ENCODE measurements at regions not wholly inside any gene's neighbourhood (a gene's known extent, or its start where the extent isn't known, plus 50 kb on each side); places are given as distances from the start of the nearest gene placed in this dataset.
"Not testable (repeated sequence)": the region's sequence is repeated elsewhere in the genome, so short reads cannot be mapped to it uniquely, and the experiment has no call there.

- H3K4me3 ChIP-seq (ENCODE audit: low read depth, low read length) = no peak overlapping the region
- TF ChIP-seq CTCF (IDR thresholded peaks at IDR 0.05; ENCODE audit: low read depth, low read length, missing control alignments) = no peak
- no peak for DNase-seq (ENCODE audit: low read depth)
Measured at GRCh38 chr5:87136096-87136495, 131.6 kb upstream of the RASA1 start.

- no peak for DNase-seq (ENCODE audit: low read depth)
- no peak overlapping the region for H3K4me3 ChIP-seq (ENCODE audit: low read depth, low read length)
- no peak for TF ChIP-seq CTCF (IDR thresholded peaks at IDR 0.05; ENCODE audit: low read depth, low read length, missing control alignments)
Measured at GRCh38 chr5:87136733-87137132, 130.9 kb upstream of the RASA1 start.

- no peak for TF ChIP-seq CTCF (IDR thresholded peaks at IDR 0.05; ENCODE audit: low read depth, low read length, missing control alignments)
- H3K4me3 ChIP-seq (ENCODE audit: low read depth, low read length) = no peak overlapping the region
- no peak for DNase-seq (ENCODE audit: low read depth)
Measured at GRCh38 chr5:87137283-87137682, 130.4 kb upstream of the RASA1 start.

GRCh38 chr5:87138091-87138805 lies 129.4 kb upstream of the RASA1 start:
- DNase-seq (ENCODE audit: low read depth) = no peak
- TF ChIP-seq CTCF (IDR thresholded peaks at IDR 0.05; ENCODE audit: low read depth, low read length, missing control alignments) = no peak
- H3K4me3 ChIP-seq (ENCODE audit: low read depth, low read length) = no peak overlapping the region

GRCh38 chr5:87139795-87140194 lies 127.9 kb upstream of the RASA1 start:
- no peak for TF ChIP-seq CTCF (IDR thresholded peaks at IDR 0.05; ENCODE audit: low read depth, low read length, missing control alignments)
- DNase-seq (ENCODE audit: low read depth) = no peak
- no peak overlapping the region for H3K4me3 ChIP-seq (ENCODE audit: low read depth, low read length)

- DNase-seq (ENCODE audit: low read depth) = no peak
- no peak for TF ChIP-seq CTCF (IDR thresholded peaks at IDR 0.05; ENCODE audit: low read depth, low read length, missing control alignments)
Measured at GRCh38 chr5:87141544-87141943, 126.1 kb upstream of the RASA1 start.

GRCh38 chr5:87145853-87146252 lies 121.8 kb upstream of the RASA1 start:
- not testable (repeated sequence) for DNase-seq (ENCODE audit: low read depth); H3K4me3 ChIP-seq (ENCODE audit: low read depth, low read length)

More at GRCh38 chr5:87141544-87141943, 126.1 kb upstream of the RASA1 start:
- no peak overlapping the region for H3K4me3 ChIP-seq (ENCODE audit: low read depth, low read length)

Data from GM12864 (cell line).